Suppressor macrophage treated with lipopolysaccharide for 1 hour (primary cell): ENCODE measurements at regions not wholly inside any gene's neighbourhood (a gene's known extent, or its start where the extent isn't known, plus 50 kb on each side); places are given as distances from the start of the nearest gene placed in this dataset.

Experiments
- DNase-seq, 3 donors: peaks; one replicate each; pipeline ENCODE4 v3.0.0-alpha.2; 2020 to 2022

- DNase-seq = no peak
These were observed 296.2 kb upstream of the ZC3H15 start for GRCh38 chr2:186189816-186190215.

- no peak for DNase-seq
These were observed 290.4 kb upstream of the ZC3H15 start for GRCh38 chr2:186195696-186196095.

GRCh38 chr2:186197955-186198354 is 288.1 kb upstream of the ZC3H15 start:
- no peak for DNase-seq

GRCh38 chr2:186199029-186199428 is 287.0 kb upstream of the ZC3H15 start:
- no peak for DNase-seq

GRCh38 chr2:186201371-186201770 is 284.7 kb upstream of the ZC3H15 start:
- DNase-seq = no peak

GRCh38 chr2:186205254-186205911 is 280.7 kb upstream of the ZC3H15 start:
- DNase-seq = peak in 1 of 3 donors; percentile 1

GRCh38 chr2:186209532-186209931 is 276.5 kb upstream of the ZC3H15 start:
- no peak for DNase-seq

GRCh38 chr2:186220409-186220808 is 265.7 kb upstream of the ZC3H15 start:
- DNase-seq = no peak

- DNase-seq = no peak
These were observed 256.8 kb upstream of the ZC3H15 start for GRCh38 chr2:186229265-186229664.

- no peak for DNase-seq
These were observed 244.2 kb upstream of the ZC3H15 start for GRCh38 chr2:186241874-186242273.

- DNase-seq = no peak
These were observed 231.3 kb upstream of the ZC3H15 start for GRCh38 chr2:186254759-186255158.

GRCh38 chr2:186255823-186256222 is 230.2 kb upstream of the ZC3H15 start:
- no peak for DNase-seq

GRCh38 chr2:186256540-186256939 is 229.5 kb upstream of the ZC3H15 start:
- DNase-seq = peak; percentile 4 to 28 (median 14)

- no peak for DNase-seq
These were observed 222.3 kb upstream of the ZC3H15 start for GRCh38 chr2:186263673-186264250.

- DNase-seq = no peak
These were observed 216.5 kb upstream of the ZC3H15 start for GRCh38 chr2:186269536-186269935.

- no peak for DNase-seq
These were observed 212.1 kb upstream of the ZC3H15 start for GRCh38 chr2:186273953-186274352.

GRCh38 chr2:186274936-186275575 is 211.0 kb upstream of the ZC3H15 start:
- DNase-seq = no peak

GRCh38 chr2:186276909-186277308 is 209.2 kb upstream of the ZC3H15 start:
- no peak for DNase-seq

- no peak for DNase-seq
These were observed 204.3 kb upstream of the ZC3H15 start for GRCh38 chr2:186281726-186282125.

- no peak for DNase-seq
These were observed 191.7 kb upstream of the ZC3H15 start for GRCh38 chr2:186294248-186294888.

- no peak for DNase-seq
These were observed 186.4 kb upstream of the ZC3H15 start for GRCh38 chr2:186299610-186300009.

- DNase-seq = no peak
These were observed 183.8 kb upstream of the ZC3H15 start for GRCh38 chr2:186302263-186302662.

- no peak for DNase-seq
These were observed 183.0 kb upstream of the ZC3H15 start for GRCh38 chr2:186303091-186303490.

GRCh38 chr2:186304064-186304463 is 182.0 kb upstream of the ZC3H15 start:
- no peak for DNase-seq
